T1000 (cell line): ENCODE measurements at regions not wholly inside any gene's neighbourhood (a gene's known extent, or its start where the extent isn't known, plus 50 kb on each side); places are given as distances from the start of the nearest gene placed in this dataset.

Experiments used
- DNase-seq: peaks from one replicate; lab custom pipeline; 2025; ENCODE audit warnings: mixed read lengths; lab: John Stamatoyannopoulos, UW

- no peak for DNase-seq
These were observed 229.1 kb downstream of the TSHZ3 start for GRCh38 chr19:31119951-31120690.

- DNase-seq: no peak
These were observed 230.2 kb downstream of the TSHZ3 start for GRCh38 chr19:31118986-31119385.

- DNase-seq: no peak
These were observed 230.8 kb downstream of the TSHZ3 start for GRCh38 chr19:31118287-31118955.

GRCh38 chr19:31114585-31114984 is 234.7 kb downstream of the TSHZ3 start:
- DNase-seq: no peak

- DNase-seq: no peak
These were observed 235.9 kb downstream of the TSHZ3 start for GRCh38 chr19:31113293-31113692.

- no peak for DNase-seq
These were observed 237.1 kb downstream of the TSHZ3 start for GRCh38 chr19:31112158-31112557.

- no peak for DNase-seq
These were observed 237.5 kb downstream of the TSHZ3 start for GRCh38 chr19:31111741-31112140.

GRCh38 chr19:31110336-31110735 is 238.9 kb downstream of the TSHZ3 start:
- DNase-seq: no peak

GRCh38 chr19:31109636-31110035 is 239.6 kb downstream of the TSHZ3 start:
- no peak for DNase-seq

GRCh38 chr19:31107096-31107495 is 242.1 kb downstream of the TSHZ3 start:
- DNase-seq: no peak

GRCh38 chr19:31105761-31106160 is 243.5 kb downstream of the TSHZ3 start:
- DNase-seq: no peak

GRCh38 chr19:31104451-31104850 is 244.8 kb downstream of the TSHZ3 start:
- DNase-seq: no peak

- no peak for DNase-seq
These were observed 246.0 kb downstream of the TSHZ3 start for GRCh38 chr19:31103228-31103627.

- DNase-seq: no peak
These were observed 246.6 kb downstream of the TSHZ3 start for GRCh38 chr19:31102674-31103073.

GRCh38 chr19:31100981-31101380 is 248.3 kb downstream of the TSHZ3 start:
- DNase-seq: no peak

GRCh38 chr19:31100206-31100590 is 249.0 kb downstream of the TSHZ3 start:
- no peak for DNase-seq

- no peak for DNase-seq
These were observed 249.6 kb downstream of the TSHZ3 start for GRCh38 chr19:31099515-31100205.

- no peak for DNase-seq
These were observed 250.4 kb downstream of the TSHZ3 start for GRCh38 chr19:31098836-31099235.

- no peak for DNase-seq
These were observed 252.2 kb downstream of the TSHZ3 start for GRCh38 chr19:31096935-31097545.

GRCh38 chr19:31096062-31096830 is 253.0 kb downstream of the TSHZ3 start:
- no peak for DNase-seq

GRCh38 chr19:31095100-31095804 is 254.0 kb downstream of the TSHZ3 start:
- no peak for DNase-seq
